ENCODE measurements at regions not wholly inside any gene's neighbourhood (a gene's known extent, or its start where the extent isn't known, plus 50 kb on each side); places are given as distances from the start of the nearest gene placed in this dataset.
"Not testable (repeated sequence)": the region's sequence is repeated elsewhere in the genome, so short reads cannot be mapped to it uniquely, and the experiment has no call there.

GRCh38 chr4:27075603-27076002 lies 215.0 kb downstream of the STIM2 start:
- not testable (repeated sequence) for DNase-seq (ENCODE audit: low spot score)

DNA sequence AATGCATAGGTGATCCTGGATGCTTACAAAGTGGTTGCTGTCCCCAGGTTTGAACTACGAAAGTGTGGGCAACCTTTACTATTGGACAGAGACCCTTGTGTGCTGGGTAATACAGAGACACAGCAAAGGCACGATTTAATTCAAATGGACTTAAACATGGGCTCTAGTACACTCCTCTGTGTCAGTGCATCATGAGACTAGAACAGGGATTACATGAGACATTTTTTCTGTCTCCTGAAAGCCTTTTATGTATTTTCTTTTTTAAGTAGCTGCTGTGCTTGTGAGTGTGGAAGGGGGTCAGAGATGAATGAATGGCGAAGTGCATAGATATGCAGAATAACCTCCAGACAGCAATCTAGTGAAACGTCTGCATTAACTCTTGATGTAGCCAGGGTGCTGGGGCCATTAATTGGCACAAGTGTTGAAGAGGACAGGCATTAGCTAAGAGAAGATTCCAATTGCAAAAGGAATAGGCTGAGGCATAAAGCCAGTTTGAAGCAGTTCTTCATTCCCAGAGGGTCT lies 218.4 kb downstream of the STIM2 start:
- DNase-seq (ENCODE audit: low spot score): no peak

- DNase-seq (ENCODE audit: low spot score): no peak
Observed at GRCh38 chr4:27081675-27082586, 221.3 kb downstream of the STIM2 start.

- no peak for DNase-seq (ENCODE audit: low spot score)
Observed at GRCh38 chr4:27082776-27083175, 222.1 kb downstream of the STIM2 start.

DNA sequence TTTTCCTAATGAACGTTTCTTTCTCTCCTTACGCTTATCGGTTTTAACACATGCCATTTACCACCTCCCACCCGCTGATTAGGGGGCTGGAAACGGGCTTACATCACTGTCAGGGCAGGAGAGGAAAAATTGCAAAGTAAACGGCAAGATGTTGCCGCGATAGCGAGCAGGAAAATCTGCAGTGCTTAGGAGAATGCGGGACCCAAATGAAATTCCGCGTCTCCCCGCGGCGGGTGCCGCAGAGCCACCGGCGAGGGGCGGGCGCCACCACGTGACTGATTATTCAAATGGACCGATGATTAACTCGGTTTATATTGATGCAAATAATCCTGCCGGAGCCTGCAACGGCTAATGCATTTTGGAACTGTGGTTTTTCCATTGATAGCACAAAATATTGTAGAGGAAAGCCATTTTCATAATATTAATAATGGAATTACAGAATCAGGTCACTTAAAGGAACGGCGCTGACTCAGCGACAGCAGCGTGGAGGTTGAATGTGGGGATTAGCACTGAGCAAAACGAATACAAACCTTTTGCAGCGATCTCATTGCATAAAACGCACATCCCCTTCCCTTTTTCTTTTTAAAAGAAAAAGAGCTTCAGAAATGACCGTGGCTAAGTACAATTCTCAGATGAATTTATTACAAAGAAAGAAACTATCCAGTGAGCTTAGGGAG lies 224.2 kb downstream of the STIM2 start:
- peak; percentile 51 for DNase-seq (ENCODE audit: low spot score)

- DNase-seq (ENCODE audit: low spot score): no peak
Observed at GRCh38 chr4:27085396-27085795, 224.8 kb downstream of the STIM2 start.

DNA sequence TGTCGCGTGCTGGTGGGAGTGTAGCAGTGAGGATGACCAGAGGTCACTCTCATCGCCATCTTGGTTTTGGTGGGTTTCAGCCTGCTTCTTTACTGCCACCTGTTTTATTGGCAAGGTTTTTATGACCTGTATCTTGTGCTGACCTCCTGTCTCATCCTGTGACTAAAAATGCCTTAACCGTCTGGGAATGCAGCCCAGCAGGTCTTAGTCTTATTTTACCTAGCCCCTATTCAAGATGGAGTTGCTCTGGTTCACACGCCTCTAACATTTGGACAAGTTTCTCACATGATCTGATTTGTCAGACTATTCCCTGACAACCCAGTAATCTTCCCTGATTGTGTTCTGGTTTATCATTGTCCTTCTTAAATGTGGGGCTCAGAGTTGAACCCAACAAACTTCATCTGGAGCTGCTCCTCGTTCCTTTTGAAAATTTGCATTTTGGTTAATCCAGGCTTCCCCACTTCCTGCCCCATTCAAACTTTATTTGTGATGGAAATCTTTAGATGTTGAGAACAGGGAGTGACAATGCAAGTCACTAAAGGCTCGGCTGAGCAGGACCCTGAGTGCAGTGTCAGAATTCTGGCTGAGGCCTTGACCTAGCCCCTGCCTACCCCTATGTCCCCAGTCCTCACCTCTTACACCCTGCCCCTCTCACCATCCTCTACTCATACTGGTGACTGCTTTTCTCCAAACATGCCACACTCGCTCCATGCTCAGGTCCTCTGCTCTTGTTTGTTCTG lies 226.8 kb downstream of the STIM2 start:
- DNase-seq (ENCODE audit: low spot score): no peak

- DNase-seq (ENCODE audit: low spot score): no peak
Observed at GRCh38 chr4:27088491-27088890, 227.8 kb downstream of the STIM2 start.

GRCh38 chr4:27089186-27089585 lies 228.5 kb downstream of the STIM2 start:
- no peak for DNase-seq (ENCODE audit: low spot score)

DNA sequence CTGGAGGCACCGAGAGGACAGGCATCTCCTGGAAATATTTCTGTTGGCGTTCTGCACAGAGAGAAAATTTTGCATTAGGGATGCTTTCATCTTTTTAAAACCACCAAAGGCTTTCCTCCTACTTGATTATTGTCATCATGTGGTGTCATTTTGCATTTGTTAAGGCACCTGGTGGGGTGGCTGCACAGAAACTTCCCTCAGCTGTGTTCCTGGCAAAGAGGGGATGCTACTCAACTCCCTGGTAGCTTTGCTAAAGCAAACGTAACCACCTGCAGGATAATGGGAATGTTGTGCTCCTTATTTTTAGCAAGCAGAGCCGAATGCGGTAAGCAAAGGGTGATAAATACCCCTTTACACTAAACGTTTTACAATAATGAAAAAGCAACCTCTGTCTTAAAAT lies 229.8 kb downstream of the STIM2 start:
- DNase-seq (ENCODE audit: low spot score): no peak

GRCh38 chr4:27094224-27094623 lies 233.6 kb downstream of the STIM2 start:
- no peak for DNase-seq (ENCODE audit: low spot score)

DNA sequence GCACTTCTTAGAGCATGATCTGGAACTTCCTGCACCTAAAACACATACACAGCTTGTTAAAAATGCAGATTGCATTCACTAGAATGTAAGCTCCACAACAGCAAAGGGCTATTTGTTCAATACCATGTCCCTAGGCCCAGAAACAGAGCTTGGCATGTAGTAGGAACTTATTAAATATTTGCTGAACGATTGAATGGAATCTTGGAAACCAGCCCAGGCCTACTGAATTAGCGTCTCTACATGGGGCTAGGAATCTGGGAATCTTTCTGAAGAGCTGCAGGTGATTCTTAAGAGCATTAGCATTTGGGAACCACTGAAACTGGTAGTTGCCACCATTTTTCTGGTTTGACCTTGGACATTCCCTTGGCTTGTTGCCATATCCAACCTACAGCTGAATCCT lies 234.1 kb downstream of the STIM2 start:
- no peak for DNase-seq (ENCODE audit: low spot score)

- no peak for DNase-seq (ENCODE audit: low spot score)
Observed at GRCh38 chr4:27096142-27096824, 235.6 kb downstream of the STIM2 start.

DNA sequence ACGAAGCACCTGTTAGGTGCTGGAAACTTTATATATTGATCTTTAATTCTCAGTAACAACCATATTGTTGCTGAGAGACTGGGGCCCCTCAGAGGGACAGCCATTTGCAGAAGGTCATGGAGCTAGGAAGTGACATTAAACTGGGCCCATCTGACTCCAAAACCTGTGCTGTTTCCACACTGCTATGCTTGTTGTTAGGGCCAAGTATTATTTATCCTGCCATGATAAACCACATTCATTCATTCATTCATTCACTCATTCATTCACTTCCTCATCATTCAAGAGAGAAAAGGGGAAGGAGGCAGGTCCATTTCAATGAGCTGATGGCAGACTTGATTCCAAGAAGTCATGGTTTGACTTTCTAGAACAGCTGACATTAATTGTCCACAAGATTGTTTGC lies 237.4 kb downstream of the STIM2 start:
- no peak for DNase-seq (ENCODE audit: low spot score)

GRCh38 chr4:27100713-27101112 lies 240.1 kb downstream of the STIM2 start:
- DNase-seq (ENCODE audit: low spot score): no peak

GRCh38 chr4:27101126-27101525 lies 240.5 kb downstream of the STIM2 start:
- DNase-seq (ENCODE audit: low spot score): no peak

GRCh38 chr4:27101561-27101960 lies 240.9 kb downstream of the STIM2 start:
- DNase-seq (ENCODE audit: low spot score): no peak

GRCh38 chr4:27111627-27112026 lies 251.0 kb downstream of the STIM2 start:
- DNase-seq (ENCODE audit: low spot score): no peak

DNA sequence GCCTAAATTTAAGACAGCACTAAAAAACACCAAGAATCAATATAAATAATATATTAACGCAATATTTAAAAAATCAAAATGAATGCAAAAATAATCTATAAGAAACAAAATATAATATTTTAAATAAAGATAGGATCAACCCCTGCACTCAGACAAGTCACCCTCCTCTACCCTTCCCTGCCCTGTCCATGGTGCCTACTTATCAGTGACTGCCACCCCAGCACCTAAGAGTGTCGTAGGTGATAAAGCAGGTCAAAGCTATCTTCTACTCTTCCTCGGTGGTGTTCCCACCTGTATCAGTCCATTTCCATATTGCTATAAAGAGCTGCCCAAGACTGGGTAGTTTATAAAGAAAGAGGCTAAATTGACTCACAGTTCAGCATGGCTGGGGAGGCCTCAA lies 251.9 kb downstream of the STIM2 start:
- DNase-seq (ENCODE audit: low spot score): no peak

DNA sequence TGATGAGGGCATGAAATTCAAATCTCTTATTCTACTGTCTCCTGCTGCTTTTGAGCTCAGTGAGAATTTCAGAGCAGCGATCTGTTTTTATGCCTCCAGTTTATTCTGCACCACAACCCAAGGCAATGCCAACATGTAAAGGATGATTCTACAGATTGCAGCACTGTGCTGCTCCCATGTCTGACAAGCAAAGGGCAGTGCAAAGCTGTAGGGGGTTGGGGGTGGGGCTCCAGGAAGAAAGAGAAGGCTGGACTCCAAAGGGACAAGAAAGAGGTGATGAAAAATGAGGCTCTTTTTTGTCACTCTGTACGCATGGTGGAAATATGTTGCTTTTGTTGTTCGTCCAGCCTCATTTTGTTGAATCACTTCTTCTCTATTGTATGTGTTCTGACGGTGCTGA lies 254.6 kb downstream of the STIM2 start:
- no peak for DNase-seq (ENCODE audit: low spot score)

- no peak for DNase-seq (ENCODE audit: low spot score)
Observed at GRCh38 chr4:27117453-27117852, 256.8 kb downstream of the STIM2 start.

DNA sequence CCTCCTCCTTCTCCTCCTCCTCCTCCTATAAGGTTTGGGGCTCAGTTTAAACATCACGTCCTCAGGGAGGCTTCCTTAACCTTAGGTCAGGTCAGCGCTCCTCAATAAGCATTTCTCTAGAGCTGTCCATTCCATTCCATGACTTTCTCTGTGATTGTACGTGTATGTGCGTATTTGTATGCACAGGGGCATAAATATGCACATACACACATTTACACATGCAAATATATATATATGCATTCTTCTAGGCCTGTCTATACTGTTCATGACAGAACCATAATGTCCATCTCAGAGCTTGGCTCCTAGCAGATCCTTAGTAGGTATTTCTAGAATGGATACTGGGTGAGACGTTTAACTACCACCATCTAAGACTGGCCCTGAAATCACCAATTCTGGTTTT lies 258.6 kb downstream of the STIM2 start:
- DNase-seq (ENCODE audit: low spot score): no peak
